GM12878 (cell line): ENCODE measurements at regions not wholly inside any gene's neighbourhood (a gene's known extent, or its start where the extent isn't known, plus 50 kb on each side); places are given as distances from the start of the nearest gene placed in this dataset.

Source experiments
- BRCA1 ChIP-seq: IDR thresholded peaks from 2 replicates; pipeline ENCODE4 v1.6.1; 2011; ENCODE audit warnings: low read depth, low read length, improper control_type of control experiment
- EGR1 ChIP-seq, 2 experiments: IDR thresholded peaks; 1 replicate in 1 of 2; 2 replicates in 1 of 2; pipeline ENCODE4 v1.6.1; 2011 to 2012; ENCODE audit warnings: low read depth in 2 of 2, low read length in 2 of 2, borderline replicate concordance in 1 of 2, mild to moderate bottlenecking in 1 of 2, moderate library complexity in 1 of 2
- EZH2 ChIP-seq: IDR thresholded peaks from 2 replicates; pipeline ENCODE4 v1.6.1; 2012; ENCODE audit warnings: low read depth, mild to moderate bottlenecking, control low read depth, inconsistent platforms, low read length, borderline replicate concordance; ENCODE audit not compliant: control insufficient read depth
- MXI1 ChIP-seq: fragments of 150-350 bp; IDR thresholded peaks from 2 replicates; pipeline ENCODE4 v1.6.1; 2011; ENCODE audit warnings: low read depth, mild to moderate bottlenecking, inconsistent platforms, low read length, improper control_type of control experiment
- NFYA ChIP-seq: IDR thresholded peaks from 2 replicates; pipeline ENCODE4 v1.6.1; 2011; ENCODE audit warnings: low read depth, mild to moderate bottlenecking, low read length, improper control_type of control experiment, borderline replicate concordance
- NR2C1 ChIP-seq: fragments of 450-650 bp; IDR thresholded peaks from 2 replicates; pipeline ENCODE4 v1.6.1; 2017; ENCODE audit warnings: antibody characterized with exemption, mild to moderate bottlenecking, moderate library complexity
- RBBP5 ChIP-seq: fragments of 200-600 bp; sonication (generic); conservative IDR thresholded peaks from 2 replicates; pipeline ENCODE4 v1.6.1; 2016
- SMARCA5 ChIP-seq: fragments of 450-650 bp; IDR thresholded peaks from 2 replicates; pipeline ENCODE4 v1.6.1; 2017; ENCODE audit warnings: mild to moderate bottlenecking
- SREBF2 ChIP-seq: IDR thresholded peaks from 2 replicates; pipeline ENCODE4 v1.6.1; 2012; ENCODE audit warnings: mild to moderate bottlenecking, low read length
- TF ChIP-seq, protein P1 (sequence below): IDR thresholded peaks from 2 replicates; pipeline ENCODE4 v1.6.1; 2011; ENCODE audit warnings: borderline replicate concordance, low read depth, mild to moderate bottlenecking, moderate library complexity, low read length; ENCODE audit not compliant: insufficient read depth, poor library complexity, severe bottlenecking
- TF ChIP-seq, protein P2 (sequence below), 3 experiments: IDR thresholded peaks in 2 of 3; conservative IDR thresholded peaks in 1 of 3; 2 replicates each; pipeline ENCODE4 v1.5.1; 2011; ENCODE audit warnings: low read depth in 3 of 3, low read length in 3 of 3, mild to moderate bottlenecking in 3 of 3, control low read depth in 2 of 3, moderate library complexity in 2 of 3, inconsistent platforms in 1 of 3, mixed read lengths in 1 of 3; ENCODE audit not compliant: control insufficient read depth in 2 of 3, insufficient read depth in 1 of 3; ENCODE audit errors: extremely low read depth in 1 of 3
- TF ChIP-seq, protein P3 (sequence below): fragments of 450-650 bp; IDR thresholded peaks from 2 replicates; pipeline ENCODE4 v1.6.1; 2017; ENCODE audit warnings: mild to moderate bottlenecking, moderate library complexity

DNA sequence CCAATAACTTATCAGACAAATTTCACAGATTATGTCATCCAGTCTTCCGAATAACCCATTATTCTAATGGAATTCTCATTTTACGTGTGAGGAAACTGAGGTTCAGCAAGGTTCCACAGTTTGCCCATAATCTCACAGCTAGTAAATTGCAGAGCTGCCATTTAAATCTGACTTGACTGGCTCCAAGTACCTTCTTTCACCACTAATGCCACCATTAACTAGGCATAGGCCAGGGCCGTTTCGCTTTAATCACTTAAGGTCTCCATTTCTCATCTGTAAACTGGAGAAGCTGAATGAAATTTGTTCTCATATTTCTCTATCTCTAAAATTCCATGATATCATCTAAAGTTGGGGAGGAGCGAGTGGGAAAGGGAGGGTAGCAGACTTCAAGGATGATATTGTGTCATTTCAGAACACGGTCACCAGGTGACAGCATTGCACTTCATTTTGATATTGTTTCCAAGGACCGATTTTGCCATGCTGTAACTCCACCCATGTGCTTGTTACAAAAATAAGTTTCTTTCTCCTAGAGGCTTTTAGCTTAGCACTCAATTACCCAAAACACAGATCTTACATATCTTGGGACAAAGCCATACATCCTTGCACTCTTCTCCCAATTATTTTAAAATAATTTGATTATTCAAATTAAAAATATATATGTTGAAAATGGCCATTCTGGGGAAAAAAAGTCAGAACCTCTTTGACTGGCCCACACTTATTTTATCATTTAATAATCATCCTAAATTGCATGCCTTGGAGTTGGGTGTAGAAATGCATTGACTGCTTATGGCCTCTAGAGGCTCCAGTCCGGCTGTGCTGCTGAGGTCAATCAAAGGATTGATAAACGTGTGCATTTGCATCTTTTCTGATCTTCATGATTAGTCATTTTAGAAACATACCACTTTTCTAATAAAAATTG lies 123.8 kb downstream of the AKAIN1 start (continued):
- TF ChIP-seq SREBF2: no peak
- TF ChIP-seq NFYA: no peak
- TF ChIP-seq NR2C1: no peak
- no peak for TF ChIP-seq MXI1
- no peak for TF ChIP-seq RBBP5
- no peak for TF ChIP-seq SMARCA5
- TF ChIP-seq, protein P1, sequence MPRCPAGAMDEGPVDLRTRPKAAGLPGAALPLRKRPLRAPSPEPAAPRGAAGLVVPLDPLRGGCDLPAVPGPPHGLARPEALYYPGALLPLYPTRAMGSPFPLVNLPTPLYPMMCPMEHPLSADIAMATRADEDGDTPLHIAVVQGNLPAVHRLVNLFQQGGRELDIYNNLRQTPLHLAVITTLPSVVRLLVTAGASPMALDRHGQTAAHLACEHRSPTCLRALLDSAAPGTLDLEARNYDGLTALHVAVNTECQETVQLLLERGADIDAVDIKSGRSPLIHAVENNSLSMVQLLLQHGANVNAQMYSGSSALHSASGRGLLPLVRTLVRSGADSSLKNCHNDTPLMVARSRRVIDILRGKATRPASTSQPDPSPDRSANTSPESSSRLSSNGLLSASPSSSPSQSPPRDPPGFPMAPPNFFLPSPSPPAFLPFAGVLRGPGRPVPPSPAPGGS: no peak
- TF ChIP-seq EZH2: no peak
- TF ChIP-seq EGR1 (IDR thresholded peaks at IDR 0.05; ENCODE audit: borderline replicate concordance in 1 of 2, low read depth in 2 of 2, low read length in 2 of 2): no peak
- TF ChIP-seq, protein P2, sequence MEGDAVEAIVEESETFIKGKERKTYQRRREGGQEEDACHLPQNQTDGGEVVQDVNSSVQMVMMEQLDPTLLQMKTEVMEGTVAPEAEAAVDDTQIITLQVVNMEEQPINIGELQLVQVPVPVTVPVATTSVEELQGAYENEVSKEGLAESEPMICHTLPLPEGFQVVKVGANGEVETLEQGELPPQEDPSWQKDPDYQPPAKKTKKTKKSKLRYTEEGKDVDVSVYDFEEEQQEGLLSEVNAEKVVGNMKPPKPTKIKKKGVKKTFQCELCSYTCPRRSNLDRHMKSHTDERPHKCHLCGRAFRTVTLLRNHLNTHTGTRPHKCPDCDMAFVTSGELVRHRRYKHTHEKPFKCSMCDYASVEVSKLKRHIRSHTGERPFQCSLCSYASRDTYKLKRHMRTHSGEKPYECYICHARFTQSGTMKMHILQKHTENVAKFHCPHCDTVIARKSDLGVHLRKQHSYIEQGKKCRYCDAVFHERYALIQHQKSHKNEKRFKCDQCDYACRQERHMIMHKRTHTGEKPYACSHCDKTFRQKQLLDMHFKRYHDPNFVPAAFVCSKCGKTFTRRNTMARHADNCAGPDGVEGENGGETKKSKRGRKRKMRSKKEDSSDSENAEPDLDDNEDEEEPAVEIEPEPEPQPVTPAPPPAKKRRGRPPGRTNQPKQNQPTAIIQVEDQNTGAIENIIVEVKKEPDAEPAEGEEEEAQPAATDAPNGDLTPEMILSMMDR (IDR thresholded peaks at IDR 0.05 in 2 of 3, conservative IDR thresholded peaks at IDR 0.05 in 1 of 3; ENCODE audit: control insufficient read depth in 2 of 3, extremely low read depth in 1 of 3, insufficient read depth in 1 of 3, low read depth in 3 of 3, low read length in 3 of 3): peak; percentile 52 to 90 (median 65)
- no peak for TF ChIP-seq BRCA1
- TF ChIP-seq, protein P3, sequence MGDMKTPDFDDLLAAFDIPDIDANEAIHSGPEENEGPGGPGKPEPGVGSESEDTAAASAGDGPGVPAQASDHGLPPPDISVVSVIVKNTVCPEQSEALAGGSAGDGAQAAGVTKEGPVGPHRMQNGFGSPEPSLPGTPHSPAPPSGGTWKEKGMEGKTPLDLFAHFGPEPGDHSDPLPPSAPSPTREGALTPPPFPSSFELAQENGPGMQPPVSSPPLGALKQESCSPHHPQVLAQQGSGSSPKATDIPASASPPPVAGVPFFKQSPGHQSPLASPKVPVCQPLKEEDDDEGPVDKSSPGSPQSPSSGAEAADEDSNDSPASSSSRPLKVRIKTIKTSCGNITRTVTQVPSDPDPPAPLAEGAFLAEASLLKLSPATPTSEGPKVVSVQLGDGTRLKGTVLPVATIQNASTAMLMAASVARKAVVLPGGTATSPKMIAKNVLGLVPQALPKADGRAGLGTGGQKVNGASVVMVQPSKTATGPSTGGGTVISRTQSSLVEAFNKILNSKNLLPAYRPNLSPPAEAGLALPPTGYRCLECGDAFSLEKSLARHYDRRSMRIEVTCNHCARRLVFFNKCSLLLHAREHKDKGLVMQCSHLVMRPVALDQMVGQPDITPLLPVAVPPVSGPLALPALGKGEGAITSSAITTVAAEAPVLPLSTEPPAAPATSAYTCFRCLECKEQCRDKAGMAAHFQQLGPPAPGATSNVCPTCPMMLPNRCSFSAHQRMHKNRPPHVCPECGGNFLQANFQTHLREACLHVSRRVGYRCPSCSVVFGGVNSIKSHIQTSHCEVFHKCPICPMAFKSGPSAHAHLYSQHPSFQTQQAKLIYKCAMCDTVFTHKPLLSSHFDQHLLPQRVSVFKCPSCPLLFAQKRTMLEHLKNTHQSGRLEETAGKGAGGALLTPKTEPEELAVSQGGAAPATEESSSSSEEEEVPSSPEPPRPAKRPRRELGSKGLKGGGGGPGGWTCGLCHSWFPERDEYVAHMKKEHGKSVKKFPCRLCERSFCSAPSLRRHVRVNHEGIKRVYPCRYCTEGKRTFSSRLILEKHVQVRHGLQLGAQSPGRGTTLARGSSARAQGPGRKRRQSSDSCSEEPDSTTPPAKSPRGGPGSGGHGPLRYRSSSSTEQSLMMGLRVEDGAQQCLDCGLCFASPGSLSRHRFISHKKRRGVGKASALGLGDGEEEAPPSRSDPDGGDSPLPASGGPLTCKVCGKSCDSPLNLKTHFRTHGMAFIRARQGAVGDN: no peak
